ENCODE measurements at regions not wholly inside any gene's neighbourhood (a gene's known extent, or its start where the extent isn't known, plus 50 kb on each side); places are given as distances from the start of the nearest gene placed in this dataset.

DNA sequence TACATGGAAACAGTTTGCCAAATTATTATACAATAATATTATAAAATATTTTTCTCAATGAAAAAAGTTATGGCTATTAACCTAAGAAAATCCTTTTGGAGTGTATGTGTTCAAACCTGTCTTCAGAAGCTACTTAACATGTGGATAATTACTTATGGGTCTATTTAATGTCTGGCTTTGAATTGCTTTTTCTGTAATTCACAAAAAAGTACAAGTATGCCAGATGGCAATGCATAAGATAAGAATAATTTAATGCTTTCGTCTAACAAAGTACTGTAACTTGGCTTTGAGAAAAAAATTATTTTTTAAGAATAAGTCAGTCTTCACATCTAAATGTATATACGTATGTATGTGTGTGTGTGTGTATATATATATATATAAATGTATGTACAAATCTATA is 1073.0 kb downstream of the TDRD15 start:
- H3K9me3 ChIP-seq (ENCODE audit: control insufficient read depth in 1 of 2, insufficient read depth in 1 of 2, low read depth in 1 of 2, low read length in 2 of 2), result peaks cover 5 to 20% of the 10 kb centered on the region in 2 experiments; a peak in 3 of 4 replicates
- H3K4me2 ChIP-seq (ENCODE audit: low read length), result no peak overlapping the region
- TF ChIP-seq ZFX (IDR thresholded peaks at IDR 0.05), result no peak
- TF ChIP-seq CEBPB (IDR thresholded peaks at IDR 0.05; ENCODE audit: low read depth), result no peak
- TF ChIP-seq JUND (IDR thresholded peaks at IDR 0.05), result no peak
- no peak for TF ChIP-seq POLR2AphosphoS5 (IDR thresholded peaks at IDR 0.05; ENCODE audit: low read depth, low read length)
- no peak for TF ChIP-seq EGR1 (IDR thresholded peaks at IDR 0.05; ENCODE audit: low read depth)
- TF ChIP-seq, protein P1, sequence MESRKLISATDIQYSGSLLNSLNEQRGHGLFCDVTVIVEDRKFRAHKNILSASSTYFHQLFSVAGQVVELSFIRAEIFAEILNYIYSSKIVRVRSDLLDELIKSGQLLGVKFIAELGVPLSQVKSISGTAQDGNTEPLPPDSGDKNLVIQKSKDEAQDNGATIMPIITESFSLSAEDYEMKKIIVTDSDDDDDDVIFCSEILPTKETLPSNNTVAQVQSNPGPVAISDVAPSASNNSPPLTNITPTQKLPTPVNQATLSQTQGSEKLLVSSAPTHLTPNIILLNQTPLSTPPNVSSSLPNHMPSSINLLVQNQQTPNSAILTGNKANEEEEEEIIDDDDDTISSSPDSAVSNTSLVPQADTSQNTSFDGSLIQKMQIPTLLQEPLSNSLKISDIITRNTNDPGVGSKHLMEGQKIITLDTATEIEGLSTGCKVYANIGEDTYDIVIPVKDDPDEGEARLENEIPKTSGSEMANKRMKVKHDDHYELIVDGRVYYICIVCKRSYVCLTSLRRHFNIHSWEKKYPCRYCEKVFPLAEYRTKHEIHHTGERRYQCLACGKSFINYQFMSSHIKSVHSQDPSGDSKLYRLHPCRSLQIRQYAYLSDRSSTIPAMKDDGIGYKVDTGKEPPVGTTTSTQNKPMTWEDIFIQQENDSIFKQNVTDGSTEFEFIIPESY (IDR thresholded peaks at IDR 0.05; ENCODE audit: extremely low read depth, insufficient replicate concordance, low read length), result no peak
- no peak for TF ChIP-seq ELF1 (IDR thresholded peaks at IDR 0.05; ENCODE audit: borderline replicate concordance, low read depth)
- no peak for TF ChIP-seq YY1 (IDR thresholded peaks at IDR 0.05; ENCODE audit: extremely low read depth, insufficient replicate concordance, low read depth, low read length)
- no peak for TF ChIP-seq TCF7L2 (IDR thresholded peaks at IDR 0.05; ENCODE audit: borderline replicate concordance, extremely low read depth, insufficient read depth, insufficient read length)
- TF ChIP-seq FOSL1 (IDR thresholded peaks at IDR 0.05; ENCODE audit: low read depth), result no peak
- TF ChIP-seq SIN3A (IDR thresholded peaks at IDR 0.05; ENCODE audit: low read depth), result no peak
- TF ChIP-seq, protein P2, sequence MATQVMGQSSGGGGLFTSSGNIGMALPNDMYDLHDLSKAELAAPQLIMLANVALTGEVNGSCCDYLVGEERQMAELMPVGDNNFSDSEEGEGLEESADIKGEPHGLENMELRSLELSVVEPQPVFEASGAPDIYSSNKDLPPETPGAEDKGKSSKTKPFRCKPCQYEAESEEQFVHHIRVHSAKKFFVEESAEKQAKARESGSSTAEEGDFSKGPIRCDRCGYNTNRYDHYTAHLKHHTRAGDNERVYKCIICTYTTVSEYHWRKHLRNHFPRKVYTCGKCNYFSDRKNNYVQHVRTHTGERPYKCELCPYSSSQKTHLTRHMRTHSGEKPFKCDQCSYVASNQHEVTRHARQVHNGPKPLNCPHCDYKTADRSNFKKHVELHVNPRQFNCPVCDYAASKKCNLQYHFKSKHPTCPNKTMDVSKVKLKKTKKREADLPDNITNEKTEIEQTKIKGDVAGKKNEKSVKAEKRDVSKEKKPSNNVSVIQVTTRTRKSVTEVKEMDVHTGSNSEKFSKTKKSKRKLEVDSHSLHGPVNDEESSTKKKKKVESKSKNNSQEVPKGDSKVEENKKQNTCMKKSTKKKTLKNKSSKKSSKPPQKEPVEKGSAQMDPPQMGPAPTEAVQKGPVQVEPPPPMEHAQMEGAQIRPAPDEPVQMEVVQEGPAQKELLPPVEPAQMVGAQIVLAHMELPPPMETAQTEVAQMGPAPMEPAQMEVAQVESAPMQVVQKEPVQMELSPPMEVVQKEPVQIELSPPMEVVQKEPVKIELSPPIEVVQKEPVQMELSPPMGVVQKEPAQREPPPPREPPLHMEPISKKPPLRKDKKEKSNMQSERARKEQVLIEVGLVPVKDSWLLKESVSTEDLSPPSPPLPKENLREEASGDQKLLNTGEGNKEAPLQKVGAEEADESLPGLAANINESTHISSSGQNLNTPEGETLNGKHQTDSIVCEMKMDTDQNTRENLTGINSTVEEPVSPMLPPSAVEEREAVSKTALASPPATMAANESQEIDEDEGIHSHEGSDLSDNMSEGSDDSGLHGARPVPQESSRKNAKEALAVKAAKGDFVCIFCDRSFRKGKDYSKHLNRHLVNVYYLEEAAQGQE (IDR thresholded peaks at IDR 0.05; ENCODE audit: low read depth), result no peak
- TF ChIP-seq ZNF274 (IDR thresholded peaks at IDR 0.05; ENCODE audit: low read depth, low read length), result no peak
- intact Hi-C loops (cut with micrococcal nuclease), result no loop called here
- no peak for ATAC-seq
- CTCF ChIA-PET, result no interaction called here
- H3K9ac ChIP-seq (ENCODE audit: low read length), result no peak overlapping the region
- H4K20me1 ChIP-seq (ENCODE audit: insufficient read depth), result no peaks in the 10 kb centered on the region
- POLR2A ChIA-PET, result no interaction called here
- H3K36me3 ChIP-seq (ENCODE audit: control insufficient read depth in 1 of 2, insufficient read depth in 2 of 2, low read length in 2 of 2), result no peaks in the 10 kb centered on the region
- H3K4me1 ChIP-seq (ENCODE audit: control insufficient read depth in 1 of 2, insufficient read depth in 2 of 2, low read length in 2 of 2), result no peaks in the 10 kb centered on the region
- RAD21 ChIA-PET (ENCODE audit: low non-redundant PET in 1 of 2, low total read pairs in 2 of 2, uncharacterized antibody in 2 of 2, unreplicated experiment in 2 of 2), result no interaction called here
- no peak for DNase-seq (ENCODE audit: low read depth, low spot score)
- H3K27me3 ChIP-seq (ENCODE audit: insufficient read depth, low read length), result no peaks in the 10 kb centered on the region
- no peak overlapping the region for H2AFZ ChIP-seq (ENCODE audit: low read depth, low read length, poor library complexity, severe bottlenecking)
- no peak overlapping the region for H3K4me3 ChIP-seq (replicated peaks in 1 of 2; ENCODE audit: low read depth in 1 of 2, low read length in 2 of 2)
- H3K9me2 ChIP-seq (ENCODE audit: insufficient read depth), result no peaks in the 10 kb centered on the region
- H3K27ac ChIP-seq (ENCODE audit: low read depth, low read length), result no peak overlapping the region
- H3K79me2 ChIP-seq (ENCODE audit: insufficient read depth, low read length), result no peaks in the 10 kb centered on the region
- BruUV-seq (replicated peaks), result no TSS peak
